Karpas-422 (cell line): ENCODE measurements at regions not wholly inside any gene's neighbourhood (a gene's known extent, or its start where the extent isn't known, plus 50 kb on each side); places are given as distances from the start of the nearest gene placed in this dataset.

Source experiments
- DNase-seq: peaks from one replicate; pipeline ENCODE4 v3.0.0-alpha.2; 2015
- H2AFZ ChIP-seq: fragments of 200-600 bp; sonication (generic); 2 replicates; pipeline ENCODE4 v1.6.1; 2014; ENCODE audit warnings: antibody characterized with exemption, low read length, mixed read lengths
- H3K27ac ChIP-seq: fragments of 200-600 bp; sonication (generic); 2 replicates; pipeline ENCODE4 v1.5.1; 2014; ENCODE audit warnings: mild to moderate bottlenecking, low read length, moderate library complexity
- H3K27me3 ChIP-seq: fragments of 200-600 bp; sonication (generic); 2 replicates; pipeline ENCODE4 v1.6.1; 2014; ENCODE audit warnings: low read length, mixed read lengths
- H3K36me3 ChIP-seq: fragments of 200-600 bp; sonication (generic); 2 replicates; pipeline ENCODE4 v1.6.1; 2014; ENCODE audit warnings: low read length, mixed read lengths; ENCODE audit not compliant: insufficient read depth
- H3K4me1 ChIP-seq: fragments of 200-600 bp; sonication (generic); 2 replicates; pipeline ENCODE4 v1.6.1; 2014; ENCODE audit warnings: mild to moderate bottlenecking, low read length, mixed read lengths
- H3K4me2 ChIP-seq: fragments of 200-600 bp; sonication (generic); 2 replicates; pipeline ENCODE4 v1.6.1; 2014; ENCODE audit warnings: low read length, low read depth, mild to moderate bottlenecking; ENCODE audit not compliant: poor library complexity, severe bottlenecking
- H3K4me3 ChIP-seq: fragments of 200-600 bp; sonication (generic); 2 replicates; pipeline ENCODE4 v1.5.1; 2014; ENCODE audit warnings: mild to moderate bottlenecking, antibody characterized with exemption, low read length, mixed read lengths
- H3K79me2 ChIP-seq: fragments of 200-600 bp; sonication (generic); 2 replicates; pipeline ENCODE4 v1.6.1; 2014; ENCODE audit warnings: mild to moderate bottlenecking, low read length, mixed read lengths
- H3K9ac ChIP-seq: fragments of 200-600 bp; sonication (generic); 2 replicates; pipeline ENCODE4 v1.6.0; 2014; ENCODE audit warnings: low read length
- H3K9me2 ChIP-seq: fragments of 200-600 bp; sonication (generic), shearing (Covaris generic); replicated peaks from 2 replicates; pipeline ENCODE4 v1.6.0; 2014; ENCODE audit warnings: mild to moderate bottlenecking, low read length, moderate library complexity; ENCODE audit not compliant: insufficient read depth
- H3K9me3 ChIP-seq: fragments of 300-700, 200-600 bp; sonication (generic); 2 replicates; pipeline ENCODE4 v1.6.1; 2014; ENCODE audit warnings: low read length, mixed read lengths
- H4K20me1 ChIP-seq: fragments of 200-600 bp; sonication (generic); 2 replicates; pipeline ENCODE4 v1.6.1; 2014; ENCODE audit warnings: mild to moderate bottlenecking, antibody characterized with exemption, low read length, low read depth; ENCODE audit not compliant: insufficient read depth

GRCh38 chr9:86893811-86894490 is 53.4 kb downstream of the GAS1 start:
- no peaks in the 10 kb centered on the region for H3K36me3 ChIP-seq
- no peaks in the 10 kb centered on the region for H3K27me3 ChIP-seq
- H3K9me2 ChIP-seq, result no peaks in the 10 kb centered on the region
- no peaks in the 10 kb centered on the region for H4K20me1 ChIP-seq
- no peak for DNase-seq
- no peak overlapping the region for H3K27ac ChIP-seq
- no peak overlapping the region for H3K4me3 ChIP-seq
- H3K9me3 ChIP-seq, result no peaks in the 10 kb centered on the region
- no peaks in the 10 kb centered on the region for H3K4me1 ChIP-seq
- H3K4me2 ChIP-seq, result no peak overlapping the region
- H3K9ac ChIP-seq, result no peak overlapping the region
- H2AFZ ChIP-seq, result no peak overlapping the region
- H3K79me2 ChIP-seq, result no peaks in the 10 kb centered on the region

DNA sequence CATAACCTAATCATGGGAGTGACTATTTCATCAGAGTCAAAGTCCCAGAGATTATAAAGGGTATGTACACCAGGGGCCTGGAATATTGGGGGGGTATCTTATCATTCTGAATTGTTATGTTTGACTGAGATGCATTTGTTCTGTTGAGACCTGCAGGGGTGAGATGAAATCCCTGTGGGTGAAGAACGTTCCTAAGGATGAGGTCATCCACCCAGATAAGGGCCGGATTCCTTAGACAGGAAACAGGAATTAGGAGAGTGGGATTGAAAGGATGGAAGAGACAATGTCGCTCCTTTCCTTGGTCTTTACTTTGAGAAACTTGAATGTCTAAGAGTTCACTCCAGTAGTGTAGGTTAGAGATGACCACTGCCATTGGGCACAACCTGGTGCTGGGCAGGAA is 54.7 kb downstream of the GAS1 start:
- H3K9ac ChIP-seq, result no peak overlapping the region
- no peaks in the 10 kb centered on the region for H3K27me3 ChIP-seq
- H3K36me3 ChIP-seq, result no peaks in the 10 kb centered on the region
- no peaks in the 10 kb centered on the region for H3K4me1 ChIP-seq
- H3K4me3 ChIP-seq, result no peak overlapping the region
- no peak for DNase-seq
- H4K20me1 ChIP-seq, result no peaks in the 10 kb centered on the region
- no peaks in the 10 kb centered on the region for H3K9me3 ChIP-seq
- H3K9me2 ChIP-seq, result no peaks in the 10 kb centered on the region
- H3K27ac ChIP-seq, result no peak overlapping the region
- H2AFZ ChIP-seq, result no peak overlapping the region
- H3K79me2 ChIP-seq, result no peaks in the 10 kb centered on the region
- H3K4me2 ChIP-seq, result no peak overlapping the region

DNA sequence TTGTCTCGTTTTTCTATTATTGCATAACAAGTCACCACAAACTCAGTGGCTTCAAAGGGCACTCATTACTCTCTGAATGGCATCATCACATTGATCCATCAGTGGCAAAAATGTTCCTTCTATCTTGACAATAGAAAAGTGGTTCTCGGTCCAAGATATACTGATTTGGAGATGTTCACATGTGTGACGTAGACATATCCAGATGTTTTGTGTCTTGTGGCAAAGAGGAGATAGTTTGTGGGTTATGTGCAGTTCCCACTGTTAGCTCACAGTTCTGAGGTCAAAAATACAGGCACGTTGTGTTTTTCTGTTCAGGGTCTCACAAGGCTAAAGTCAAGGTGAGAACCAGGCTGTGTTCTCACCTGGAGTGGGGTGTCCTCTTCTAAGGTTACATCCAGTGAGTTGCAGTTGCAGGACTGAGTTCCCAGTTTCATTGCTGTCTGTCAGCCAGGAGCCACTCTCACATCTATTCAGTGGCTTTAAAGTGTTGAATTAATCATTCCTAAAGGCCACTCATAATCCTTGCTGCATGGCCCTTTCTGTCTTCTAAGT is 55.3 kb downstream of the GAS1 start:
- Histone ChIP-seq H3K4me1 (no peaks in the 10 kb centered on the region), H3K27me3 (no peaks in the 10 kb centered on the region), H3K36me3 (no peaks in the 10 kb centered on the region), H3K4me2 (no peak overlapping the region), H4K20me1 (no peaks in the 10 kb centered on the region), H3K9me3 (no peaks in the 10 kb centered on the region), H3K27ac (no peak overlapping the region), H3K9ac (no peak overlapping the region), H3K4me3 (no peak overlapping the region), H3K9me2 (no peaks in the 10 kb centered on the region), H3K79me2 (no peaks in the 10 kb centered on the region), H2AFZ (no peak overlapping the region)
- no peak for DNase-seq

GRCh38 chr9:86891091-86891490 is 56.2 kb downstream of the GAS1 start:
- Histone ChIP-seq H3K36me3 (no peaks in the 10 kb centered on the region), H3K79me2 (no peaks in the 10 kb centered on the region), H3K4me1 (no peaks in the 10 kb centered on the region), H3K4me3 (no peak overlapping the region), H3K27ac (no peak overlapping the region), H3K9me3 (no peaks in the 10 kb centered on the region), H3K9ac (no peak overlapping the region), H4K20me1 (no peaks in the 10 kb centered on the region), H2AFZ (no peak overlapping the region), H3K4me2 (no peak overlapping the region), H3K27me3 (no peaks in the 10 kb centered on the region), H3K9me2 (no peaks in the 10 kb centered on the region)
- no peak for DNase-seq

DNA sequence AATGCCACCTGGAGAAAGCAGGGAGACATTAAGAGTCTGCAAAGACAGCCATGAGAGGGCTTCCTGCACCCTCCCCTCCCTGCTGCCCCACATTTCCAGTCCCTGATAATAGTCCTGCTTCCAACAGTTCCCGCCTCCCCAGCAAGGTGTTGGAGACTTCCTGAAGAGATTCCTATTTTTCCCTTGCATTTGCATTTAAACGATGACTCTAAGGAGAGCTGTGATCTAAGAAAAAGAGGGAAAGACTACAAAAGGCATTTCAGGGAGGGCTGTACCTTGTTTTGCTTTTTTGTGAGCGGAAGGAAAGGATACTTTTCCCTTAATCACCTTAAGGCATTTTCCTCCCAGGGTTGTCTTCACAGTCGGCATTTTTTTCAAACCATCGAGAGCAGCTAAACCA is 62.1 kb downstream of the GAS1 start:
- DNase-seq, result no peak
- Histone ChIP-seq H3K27me3 (no peaks in the 10 kb centered on the region), H3K9me2 (no peaks in the 10 kb centered on the region), H3K27ac (no peak overlapping the region), H3K4me3 (no peak overlapping the region), H3K4me2 (no peak overlapping the region), H2AFZ (no peak overlapping the region), H3K4me1 (no peaks in the 10 kb centered on the region), H3K9me3 (no peaks in the 10 kb centered on the region), H4K20me1 (no peaks in the 10 kb centered on the region), H3K9ac (no peak overlapping the region), H3K36me3 (no peaks in the 10 kb centered on the region), H3K79me2 (no peaks in the 10 kb centered on the region)

- Histone ChIP-seq H2AFZ (no peak overlapping the region), H3K9me3 (no peaks in the 10 kb centered on the region), H3K9me2 (no peaks in the 10 kb centered on the region), H3K27me3 (0 out of 2 replicates have a peak, but pooled peaks cover 3% of the 10 kb centered on the region), H4K20me1 (no peaks in the 10 kb centered on the region), H3K4me1 (no peaks in the 10 kb centered on the region), H3K36me3 (no peaks in the 10 kb centered on the region), H3K4me2 (no peak overlapping the region), H3K79me2 (no peaks in the 10 kb centered on the region), H3K4me3 (no peak overlapping the region), H3K27ac (no peak overlapping the region), H3K9ac (no peak overlapping the region)
- no peak for DNase-seq
Observed at GRCh38 chr9:86876621-86877196, 70.6 kb downstream of the GAS1 start.

GRCh38 chr9:86868616-86869015 is 78.7 kb downstream of the GAS1 start:
- Histone ChIP-seq H4K20me1 (no peaks in the 10 kb centered on the region), H3K4me2 (no peak overlapping the region), H3K27me3 (0 out of 2 replicates have a peak, but pooled peaks cover 3% of the 10 kb centered on the region), H3K9me3 (no peaks in the 10 kb centered on the region), H3K4me1 (peaks cover 3% of the 10 kb centered on the region; the same call in 1 of the 2 replicates), H3K9ac (no peak overlapping the region), H3K79me2 (no peaks in the 10 kb centered on the region), H3K27ac (no peak overlapping the region), H2AFZ (no peak overlapping the region), H3K4me3 (no peak overlapping the region), H3K36me3 (no peaks in the 10 kb centered on the region), H3K9me2 (no peaks in the 10 kb centered on the region)
- DNase-seq, result no peak

DNA sequence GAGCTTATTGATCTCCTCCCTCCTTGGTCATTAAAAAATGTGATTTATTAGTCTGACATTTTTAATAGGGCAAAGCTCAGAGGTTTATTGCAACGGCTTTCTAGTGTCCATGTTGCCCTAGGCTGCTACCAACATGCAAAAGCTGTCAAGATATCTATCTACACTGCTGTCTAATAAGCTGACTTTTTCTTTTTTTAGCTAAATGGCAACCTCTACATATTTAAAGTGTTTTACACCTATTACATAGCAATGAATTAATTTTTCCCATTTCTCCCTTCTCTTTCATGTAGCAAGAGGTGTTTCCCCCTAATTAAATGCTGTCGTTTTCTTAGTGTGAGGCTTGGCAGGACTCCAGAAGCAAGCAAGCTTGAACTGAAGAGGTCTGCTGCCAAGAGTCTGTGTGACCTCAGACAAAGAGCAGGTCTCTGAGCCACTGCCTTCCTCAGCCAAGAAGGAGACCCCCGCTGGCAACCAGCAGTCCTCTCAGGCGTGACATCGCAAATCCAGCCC is 79.4 kb downstream of the GAS1 start:
- no peak for DNase-seq
- H3K9me2 ChIP-seq, result no peaks in the 10 kb centered on the region
- H3K4me3 ChIP-seq, result no peak overlapping the region
- H3K4me2 ChIP-seq, result no peak overlapping the region
- H3K27ac ChIP-seq, result no peak overlapping the region
- no peaks in the 10 kb centered on the region for H3K9me3 ChIP-seq
- 0 out of 2 replicates have a peak, but pooled peaks cover 3% of the 10 kb centered on the region for H3K27me3 ChIP-seq
- no peaks in the 10 kb centered on the region for H3K36me3 ChIP-seq
- H3K9ac ChIP-seq, result no peak overlapping the region
- H3K4me1 ChIP-seq, result peaks cover 3% of the 10 kb centered on the region; the same call in 1 of the 2 replicates
- no peak overlapping the region for H2AFZ ChIP-seq
- H3K79me2 ChIP-seq, result no peaks in the 10 kb centered on the region
- H4K20me1 ChIP-seq, result no peaks in the 10 kb centered on the region
